Frontal cortex (tissue), 3 donors: ENCODE measurements at regions not wholly inside any gene's neighbourhood (a gene's known extent, or its start where the extent isn't known, plus 50 kb on each side); places are given as distances from the start of the nearest gene placed in this dataset.
"Not testable (repeated sequence)": the region's sequence is repeated elsewhere in the genome, so short reads cannot be mapped to it uniquely, and the experiment has no call there.

Experiments
- DNase-seq, 2 donors: peaks; one replicate each; pipeline ENCODE4 v3.0.0; 2012; ENCODE audit warnings: low spot score in 2 of 2
- FAIRE-seq: peaks from 2 replicates; lab custom pipeline; 2012; peaks lifted over from hg19 to GRCh38; lab: Jason Lieb, UNC
- donor health status: control.
- donor health status: control.
- donor health status: control.

DNA sequence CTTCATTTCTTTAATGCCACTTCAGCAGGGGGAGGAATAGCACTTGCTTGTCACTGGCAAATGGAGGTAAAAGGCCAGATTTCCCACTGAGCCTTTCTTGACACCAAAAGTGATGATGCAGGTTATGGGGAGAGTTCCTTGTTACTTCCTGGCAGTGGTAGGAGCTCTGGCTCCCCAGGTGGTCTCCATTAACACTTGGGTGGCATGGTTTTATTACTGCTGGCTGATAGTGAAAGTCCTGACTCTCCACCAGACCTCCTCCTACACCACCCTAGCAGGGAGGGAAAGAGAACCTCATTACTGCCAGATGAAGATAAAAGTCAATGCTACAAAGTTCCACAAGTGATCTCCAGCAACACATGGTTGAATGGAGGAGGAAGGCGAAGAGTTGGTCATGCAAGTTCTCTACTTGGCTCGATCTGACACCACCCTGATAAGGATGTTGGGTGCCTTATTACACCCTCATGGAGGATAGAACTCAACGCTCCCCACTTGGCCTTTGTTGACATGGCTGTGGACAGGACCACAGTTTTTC, 152.7 kb upstream of the GNAO1 start:
- DNase-seq (no peak), FAIRE-seq (no peak)

DNA sequence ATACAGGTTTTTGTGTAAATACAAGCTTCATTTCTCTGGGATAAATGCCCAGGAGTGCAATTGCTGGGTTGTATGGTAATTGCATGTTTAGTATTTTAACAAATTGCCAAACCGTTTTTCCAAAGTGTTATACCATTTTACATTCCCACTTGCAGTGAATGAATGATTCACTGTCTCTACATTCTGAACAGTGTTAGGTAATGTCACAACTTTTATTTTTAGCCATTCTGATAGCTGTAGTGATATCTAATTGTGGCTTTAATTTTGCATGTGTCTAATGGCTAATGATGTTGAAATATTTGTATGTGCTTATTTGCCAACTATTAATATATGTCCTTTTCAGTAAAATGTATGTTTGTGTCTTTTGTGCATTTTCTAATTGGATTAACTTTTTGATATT, 156.9 kb upstream of the CES5A start:
- FAIRE-seq = no peak
- DNase-seq = no peak

DNA sequence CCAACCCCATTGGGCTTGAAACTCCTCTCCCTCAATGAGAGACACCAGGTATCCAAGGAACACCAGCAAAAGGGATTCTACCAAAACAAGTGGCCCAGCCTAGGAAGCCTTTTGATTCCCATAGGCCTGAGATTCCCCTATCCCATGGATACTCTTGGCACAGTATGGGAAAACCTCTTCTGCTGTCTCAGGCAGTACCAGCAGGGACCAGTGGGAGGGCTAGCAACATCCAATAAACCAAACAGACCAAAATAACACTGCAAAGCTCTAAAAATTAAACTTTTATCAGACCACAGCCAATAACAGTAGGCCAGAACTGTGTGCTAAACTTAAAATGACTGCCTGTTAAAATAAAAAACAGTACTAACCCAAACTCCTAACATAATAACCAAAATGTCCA, 153.9 kb upstream of the CES5A start:
- DNase-seq = no peak
- no peak for FAIRE-seq

DNA sequence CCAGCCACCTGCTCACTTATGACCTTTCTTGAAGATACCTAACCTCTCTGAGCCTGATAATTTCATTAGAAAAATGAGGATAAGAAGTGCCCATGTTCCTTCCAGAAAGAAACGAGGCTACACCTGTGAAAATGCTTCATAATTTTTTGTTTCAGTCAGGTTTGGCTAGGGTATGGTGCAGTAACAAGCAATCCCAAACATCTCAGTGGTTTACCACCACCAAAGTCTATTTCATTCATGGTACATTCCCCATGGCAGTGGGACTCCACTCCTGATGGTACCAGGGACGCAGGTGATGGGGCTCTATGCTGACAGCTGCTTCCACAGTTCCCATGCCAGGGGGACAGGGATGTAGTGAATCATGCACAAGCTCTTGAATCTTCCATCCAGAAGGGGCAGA, 147.6 kb upstream of the CES5A start:
- DNase-seq = no peak
- no peak for FAIRE-seq

DNA sequence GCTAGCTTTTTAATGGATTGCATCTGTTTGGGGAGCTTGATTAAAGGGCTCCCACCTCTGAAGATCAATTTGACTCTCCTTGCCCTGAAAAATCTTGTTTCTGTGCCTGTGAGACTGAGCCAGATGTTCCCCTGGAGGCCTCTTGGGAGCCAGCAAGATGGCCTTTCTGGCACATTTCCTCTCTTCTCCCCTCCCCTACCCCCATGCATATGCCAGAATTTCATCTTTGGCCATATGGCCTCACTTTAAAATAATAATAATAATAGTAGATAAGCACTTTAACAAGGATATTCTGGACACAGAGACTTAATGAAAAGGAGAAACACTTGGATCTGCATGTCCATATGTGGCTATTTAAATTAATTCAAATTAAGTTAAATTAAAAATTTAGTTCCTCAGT, 144.1 kb upstream of the CES5A start:
- DNase-seq (no peak), FAIRE-seq (no peak)

DNA sequence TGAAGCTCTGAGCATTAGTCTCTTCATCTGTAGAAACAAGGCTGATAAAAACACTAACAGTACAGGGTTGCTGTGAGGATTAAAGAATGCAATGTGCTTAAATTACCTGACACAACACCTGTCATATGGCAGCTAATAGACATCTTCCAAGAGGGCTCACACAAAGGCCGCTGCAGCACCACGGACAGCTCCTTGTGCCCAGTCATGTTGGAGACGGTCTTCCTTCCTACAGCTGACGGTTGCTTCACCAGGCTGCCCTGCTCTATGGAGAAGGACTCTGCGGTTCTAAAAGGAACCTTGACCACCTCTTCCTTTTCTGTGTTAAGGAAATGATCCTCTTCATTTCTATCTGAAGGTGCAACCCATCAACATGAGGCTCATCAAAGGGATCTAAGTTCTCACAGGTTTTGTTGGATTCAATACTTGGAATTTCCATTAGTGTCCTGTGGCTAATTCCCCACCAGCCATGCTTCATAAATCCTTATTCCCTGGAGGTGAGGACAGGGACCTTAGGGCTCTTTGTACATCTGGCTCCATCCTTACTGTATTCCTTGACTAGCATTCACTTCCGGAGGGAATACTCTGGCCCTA, 138.9 kb upstream of the CES5A start:
- FAIRE-seq = no peak
- no peak for DNase-seq

DNA sequence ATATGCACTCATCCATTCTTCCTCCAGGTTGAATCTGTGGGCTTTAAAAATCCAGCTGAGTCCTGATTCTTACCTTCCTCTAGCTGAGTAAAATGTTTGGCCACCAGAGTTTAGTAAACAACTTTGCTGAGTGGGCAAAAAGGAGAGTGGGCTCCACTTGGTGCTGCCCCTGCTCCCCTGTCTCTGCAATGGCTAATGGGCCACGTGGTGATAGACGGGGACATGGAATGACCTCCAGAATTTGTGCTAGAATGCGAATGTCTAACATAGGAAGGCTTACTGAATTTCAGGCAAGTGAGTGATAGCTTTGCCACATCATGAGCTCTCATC, 137.3 kb upstream of the CES5A start:
- no peak for FAIRE-seq

DNA sequence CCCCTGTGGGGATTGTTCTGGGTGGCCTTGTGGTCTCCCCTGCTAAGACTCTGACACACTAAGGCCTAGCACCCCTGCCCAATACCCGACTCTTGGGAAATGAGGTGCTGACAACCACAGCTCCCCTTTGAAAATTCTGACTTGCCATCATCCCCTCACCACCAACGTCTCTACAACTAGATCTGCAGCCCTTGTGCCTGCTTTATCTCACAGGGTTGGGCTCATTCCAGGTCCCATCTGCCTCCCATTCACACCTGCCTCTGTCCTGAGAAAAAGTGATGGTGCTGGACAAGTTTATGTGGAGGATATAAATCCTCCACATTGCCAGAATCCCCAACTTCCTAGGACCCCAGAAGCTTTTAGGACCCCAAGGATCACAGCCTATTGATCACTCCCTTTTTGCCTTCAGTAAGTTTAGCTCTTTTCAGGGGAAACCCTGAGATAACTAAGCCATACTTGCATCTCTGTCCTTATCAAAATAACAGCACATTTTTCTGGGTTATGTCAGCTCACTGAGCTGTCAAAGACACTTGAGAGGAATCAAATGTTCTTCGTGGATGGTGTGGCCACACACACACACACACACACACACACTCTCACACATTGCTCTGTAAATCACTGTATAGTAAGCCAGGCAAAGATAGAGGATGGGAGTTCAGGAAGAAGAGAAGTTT, 136.8 kb upstream of the CES5A start:
- FAIRE-seq = no peak
- DNase-seq = no peak

More for the DNA sequence above, 137.3 kb upstream of the CES5A start:
- DNase-seq = no peak

DNA sequence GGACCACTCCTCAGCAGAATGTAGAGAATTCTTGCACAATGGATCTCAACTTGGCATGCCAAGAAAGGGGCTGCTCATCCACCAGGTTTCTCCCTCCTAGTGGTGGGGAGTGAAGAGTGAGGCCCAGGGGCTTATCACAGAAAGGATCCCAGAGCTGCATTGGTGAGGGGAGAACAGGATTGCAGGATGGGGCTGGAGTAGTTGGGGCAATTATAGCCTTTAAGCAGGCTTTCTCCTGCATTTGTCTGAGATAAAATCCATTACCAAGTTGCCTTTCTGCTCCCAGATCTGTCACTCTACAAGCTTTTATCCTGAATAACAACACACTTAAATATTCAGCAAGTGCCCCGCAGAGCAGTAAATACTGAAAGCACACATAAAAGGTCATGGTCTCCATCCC, 130.8 kb upstream of the CES5A start:
- no peak for FAIRE-seq
- no peak for DNase-seq

DNA sequence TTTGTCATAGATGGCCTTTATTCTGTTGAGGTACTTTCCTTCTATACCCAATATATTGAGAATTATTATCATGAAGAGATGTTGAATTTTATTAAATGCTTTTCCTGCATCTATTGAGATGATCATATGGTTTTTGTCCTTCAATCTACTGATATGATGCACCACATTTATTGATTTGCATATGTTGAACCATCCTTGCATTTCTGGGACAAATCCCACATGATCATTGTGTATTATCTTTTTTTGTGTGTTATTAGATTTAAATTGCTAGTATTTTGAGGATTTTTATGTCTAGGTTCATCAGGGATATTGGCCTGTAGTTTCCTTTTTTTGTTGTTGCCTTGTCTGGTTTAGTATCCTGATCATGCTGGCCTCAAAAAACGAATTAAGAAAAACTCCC, 124.5 kb upstream of the CES5A start:
- no peak for FAIRE-seq
- DNase-seq = no peak

DNA sequence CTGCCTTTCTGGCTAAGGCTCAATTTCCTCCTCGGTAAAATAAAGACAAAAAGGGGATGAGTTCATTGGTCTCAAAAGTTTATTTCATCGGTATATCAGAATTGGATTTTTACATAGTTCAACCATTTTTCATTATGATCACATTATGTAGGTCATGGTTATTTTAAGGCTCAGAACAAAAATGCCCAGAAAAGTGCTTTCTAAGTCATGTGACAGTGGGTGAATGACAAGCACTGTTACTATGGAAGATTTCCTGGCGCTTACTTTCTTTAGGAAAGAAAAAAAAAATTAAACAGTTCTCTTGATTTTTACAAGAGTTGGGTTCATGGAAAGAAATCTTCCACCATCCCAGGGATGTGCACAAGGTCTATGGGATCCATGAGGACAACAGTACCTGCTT, 117.9 kb upstream of the CES5A start:
- no peak for FAIRE-seq

DNA sequence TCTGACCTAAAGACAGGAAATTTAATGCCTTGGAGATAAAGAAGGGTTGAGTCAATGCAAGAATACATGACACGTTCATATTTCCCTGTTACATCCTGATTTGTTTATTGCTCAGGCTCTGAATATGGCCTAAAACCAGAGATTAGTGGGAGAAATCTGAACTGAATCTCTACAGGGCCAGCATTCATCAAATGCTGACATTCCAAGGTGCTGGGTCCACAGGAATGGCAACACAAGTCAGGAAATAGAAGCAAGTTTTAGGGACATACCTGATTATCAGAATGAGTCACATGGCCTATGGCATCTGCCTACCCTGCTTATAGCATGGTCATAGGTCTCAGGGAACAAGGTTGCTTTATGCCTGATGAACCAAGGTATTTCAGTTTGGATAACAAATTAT, 117.4 kb upstream of the CES5A start:
- FAIRE-seq (no peak), DNase-seq (no peak)

More for the DNA sequence above, 117.9 kb upstream of the CES5A start:
- no peak for DNase-seq

DNA sequence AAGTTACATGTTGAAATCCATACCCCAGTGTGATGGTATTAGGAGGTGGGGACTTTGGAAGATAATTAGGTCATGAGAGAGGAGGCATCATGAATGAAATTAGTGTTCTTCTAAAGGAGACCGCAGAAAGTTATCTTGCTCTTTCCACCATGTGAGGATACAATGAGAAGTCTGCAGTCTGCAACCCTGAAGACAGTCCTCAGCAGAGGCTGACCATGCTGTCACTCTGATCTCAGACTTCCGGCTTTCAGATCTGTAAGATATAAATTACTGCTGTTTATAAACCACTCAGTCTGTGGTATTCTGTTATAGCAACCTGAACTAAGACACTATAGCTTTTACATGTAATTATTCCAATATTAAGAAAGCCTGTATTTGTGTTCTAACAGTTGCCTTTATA, 116.7 kb upstream of the CES5A start:
- FAIRE-seq = no peak
- DNase-seq = no peak

DNA sequence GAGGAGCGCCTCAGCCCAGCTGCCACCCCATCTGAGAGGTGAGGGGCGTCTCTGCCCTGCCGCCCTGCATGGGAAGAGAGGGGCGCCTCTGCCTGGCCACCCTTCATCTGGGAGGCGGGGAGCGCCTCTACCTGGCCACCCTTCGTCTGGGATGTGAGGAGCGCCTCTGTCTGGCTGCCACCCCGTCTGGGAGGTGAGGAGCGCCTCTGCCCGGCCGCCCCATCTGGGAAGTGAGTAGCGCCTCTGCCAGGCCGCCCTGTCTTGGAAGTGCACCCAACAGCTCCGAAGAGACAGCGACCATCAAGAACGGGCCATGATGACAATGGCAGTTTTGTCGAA, 114.4 kb upstream of the CES5A start:
- DNase-seq (no peak), FAIRE-seq (no peak)

DNA sequence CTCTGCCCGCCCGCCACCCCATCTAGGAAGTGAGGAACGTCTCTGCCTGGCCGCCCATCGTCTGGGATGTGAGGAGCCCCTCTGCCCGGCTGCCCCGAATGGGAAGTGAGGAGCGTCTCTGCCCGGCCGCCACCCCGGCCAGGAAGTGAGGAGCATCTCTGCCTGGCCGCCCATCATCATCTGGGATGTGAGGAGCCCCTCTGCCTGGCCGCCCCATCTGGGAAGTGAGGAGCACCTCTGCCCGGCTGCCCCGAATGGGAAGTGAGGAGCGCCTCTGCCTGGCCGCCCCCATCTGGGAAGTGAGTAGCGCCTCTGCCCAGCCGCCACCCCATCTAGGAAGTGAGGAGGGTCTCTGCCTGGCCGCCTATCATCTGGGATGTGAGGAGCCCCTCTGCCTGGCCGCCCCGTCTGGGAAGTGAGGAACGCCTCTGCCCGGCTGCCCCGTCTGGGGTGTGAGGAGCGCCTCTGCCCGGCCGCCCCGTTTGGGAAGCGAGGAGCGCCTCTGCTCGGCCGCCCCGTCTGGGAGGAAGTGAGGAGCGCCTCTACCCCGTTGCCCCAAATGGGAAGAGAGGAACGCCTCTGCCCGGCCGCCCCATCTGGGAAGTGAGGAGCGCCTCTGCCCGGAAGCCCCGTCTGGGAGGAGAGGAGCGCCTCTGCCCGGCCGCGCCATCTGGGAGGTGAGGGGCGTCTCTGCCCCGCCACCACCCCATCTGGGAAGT, 113.8 kb upstream of the CES5A start:
- FAIRE-seq, DNase-seq: not testable (repeated sequence)

DNA sequence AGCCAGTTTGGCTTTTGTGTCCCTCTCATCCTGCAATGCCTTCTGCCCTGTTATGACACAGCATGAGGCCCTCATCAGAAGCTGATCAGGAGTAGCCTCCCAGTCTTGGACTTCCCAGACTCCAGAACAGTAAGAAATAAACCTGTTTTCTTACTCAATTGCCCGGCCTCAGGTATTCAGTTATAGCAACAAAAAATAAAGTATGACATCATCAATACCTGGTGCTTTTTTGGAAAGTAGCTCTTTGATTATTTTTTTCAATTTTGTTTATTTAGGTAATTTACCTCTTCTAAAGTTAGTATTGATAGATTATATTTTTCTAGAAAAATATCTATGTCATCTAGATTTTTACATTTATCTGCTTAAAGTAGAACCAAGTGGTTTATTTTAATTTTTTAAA, 112.8 kb upstream of the CES5A start:
- FAIRE-seq (no peak), DNase-seq (no peak)

DNA sequence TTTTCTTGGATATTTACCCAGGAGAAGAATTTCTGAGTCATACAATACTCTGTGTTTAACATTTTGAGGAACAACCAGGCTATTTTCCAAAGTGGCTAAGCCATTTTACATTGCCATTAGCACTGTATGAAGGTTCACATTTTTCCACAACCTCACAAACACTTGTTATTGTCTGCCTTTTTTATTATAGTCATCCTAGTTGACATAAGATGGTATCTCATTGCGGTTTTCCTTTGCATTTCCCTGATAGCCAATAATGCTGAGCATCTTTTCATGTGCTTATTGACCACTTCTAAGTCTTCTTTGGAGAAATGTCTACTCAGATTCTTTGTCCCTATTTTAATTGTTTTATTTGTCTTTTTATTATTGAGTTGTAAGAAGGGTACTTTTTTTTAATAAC, 107.4 kb upstream of the CES5A start:
- FAIRE-seq = no peak
- DNase-seq = no peak

DNA sequence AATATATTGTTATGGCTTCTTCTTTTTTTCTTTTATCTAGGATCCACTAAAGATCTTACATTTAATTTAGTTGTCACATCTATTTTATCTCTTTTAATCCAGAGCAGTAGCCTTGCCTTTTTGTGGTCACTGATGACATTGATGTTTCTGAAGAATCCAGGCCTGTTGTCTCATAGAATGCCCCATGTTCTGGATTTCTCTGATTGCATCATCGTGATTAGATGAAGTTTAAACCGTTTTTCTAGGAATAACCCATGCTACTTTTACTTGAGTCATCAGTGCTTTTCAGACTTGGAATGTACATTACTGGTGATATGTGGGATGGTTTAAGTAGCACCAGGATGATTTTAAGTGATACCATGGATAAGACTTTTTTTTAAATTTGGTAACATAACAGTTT, 106.4 kb upstream of the CES5A start:
- DNase-seq = no peak
- no peak for FAIRE-seq

DNA sequence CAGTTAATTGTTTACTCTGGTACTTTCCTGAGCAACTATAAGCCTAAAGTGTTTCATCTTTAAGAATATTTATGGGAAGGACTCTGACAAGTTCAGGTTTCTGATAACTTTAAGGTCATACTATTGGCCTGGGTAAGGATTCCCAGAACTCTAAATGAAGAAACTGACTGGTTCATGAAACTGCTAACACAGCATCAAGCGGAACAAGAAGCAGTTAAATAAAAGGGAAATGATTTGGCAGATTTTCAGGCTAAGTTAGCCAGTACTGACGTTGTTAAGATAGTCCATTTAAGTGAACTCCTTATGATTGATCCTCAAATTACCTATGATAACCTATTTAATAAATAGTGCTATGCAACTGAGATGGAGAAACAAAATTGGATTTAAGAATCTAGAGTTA, 101.6 kb upstream of the CES5A start:
- FAIRE-seq = no peak

DNA sequence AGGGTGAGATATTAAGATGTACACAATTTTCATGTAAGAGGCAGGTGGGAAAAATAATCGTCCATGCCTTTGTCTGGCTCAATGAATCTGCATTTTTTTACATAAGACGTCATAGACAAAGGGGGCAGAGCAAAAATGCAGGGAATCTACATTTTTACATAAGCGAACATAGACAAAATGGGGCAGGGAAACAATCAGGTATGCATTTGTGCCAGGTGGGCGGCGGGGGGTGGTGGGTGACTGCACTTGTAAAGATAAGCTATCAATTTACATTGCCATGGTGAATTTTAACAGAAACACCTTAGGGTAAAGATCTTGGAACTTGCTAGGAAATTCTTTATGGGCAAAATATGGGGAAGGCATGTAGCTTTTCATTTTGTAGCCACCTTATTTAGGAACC, 96.3 kb upstream of the CES5A start:
- DNase-seq (no peak), FAIRE-seq (no peak)

More for the DNA sequence above, 101.6 kb upstream of the CES5A start:
- DNase-seq = no peak

DNA sequence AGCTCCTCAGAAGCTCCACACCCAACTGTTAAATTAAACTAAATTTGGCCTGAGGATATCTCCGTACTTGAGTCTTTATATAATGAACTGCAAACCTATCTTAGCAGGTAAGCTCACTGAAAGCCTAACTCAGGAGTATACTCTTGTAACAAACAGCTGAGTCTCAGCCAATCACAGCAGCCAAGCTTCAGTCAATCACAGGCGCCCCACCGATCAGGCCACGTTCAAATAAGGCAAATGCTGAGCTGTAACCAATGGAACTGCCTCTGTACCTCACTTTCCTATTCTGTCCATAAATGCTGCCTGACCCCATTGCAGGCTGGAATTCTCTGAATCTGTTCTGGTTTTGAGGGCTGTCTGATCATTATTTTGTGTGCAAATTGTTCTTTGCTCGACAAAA, 93.0 kb upstream of the CES5A start:
- FAIRE-seq (no peak), DNase-seq (no peak)
